NCI-H446 (cell line): ENCODE measurements at regions not wholly inside any gene's neighbourhood (a gene's known extent, or its start where the extent isn't known, plus 50 kb on each side); places are given as distances from the start of the nearest gene placed in this dataset.
A peak's percentile ranks its signal among the peaks of the same experiment; 100 is the strongest.

Experiments used
- DNase-seq, 2 experiments: peaks; one replicate each; lab custom pipeline; 2025; lab: John Stamatoyannopoulos, UW

DNA sequence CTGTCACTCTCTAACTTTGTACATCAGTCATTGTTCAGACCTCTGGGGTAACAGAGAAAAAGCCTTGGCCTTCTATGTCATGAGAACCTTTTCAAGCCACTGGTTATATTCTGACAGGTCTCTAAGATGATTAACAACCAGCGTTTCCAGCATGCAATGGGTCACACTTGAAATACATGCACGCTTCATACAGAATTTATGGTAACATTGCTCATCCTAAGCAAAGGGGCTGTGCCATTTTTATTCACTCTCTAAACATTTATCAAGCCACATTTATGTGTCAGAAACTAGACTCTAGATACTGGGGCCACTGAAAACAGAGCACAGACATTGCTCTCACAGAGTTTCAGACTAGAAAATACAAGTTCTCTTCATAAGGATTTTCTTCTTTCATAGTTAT is 501.4 kb upstream of the DAB1 start:
- no peak for DNase-seq

DNA sequence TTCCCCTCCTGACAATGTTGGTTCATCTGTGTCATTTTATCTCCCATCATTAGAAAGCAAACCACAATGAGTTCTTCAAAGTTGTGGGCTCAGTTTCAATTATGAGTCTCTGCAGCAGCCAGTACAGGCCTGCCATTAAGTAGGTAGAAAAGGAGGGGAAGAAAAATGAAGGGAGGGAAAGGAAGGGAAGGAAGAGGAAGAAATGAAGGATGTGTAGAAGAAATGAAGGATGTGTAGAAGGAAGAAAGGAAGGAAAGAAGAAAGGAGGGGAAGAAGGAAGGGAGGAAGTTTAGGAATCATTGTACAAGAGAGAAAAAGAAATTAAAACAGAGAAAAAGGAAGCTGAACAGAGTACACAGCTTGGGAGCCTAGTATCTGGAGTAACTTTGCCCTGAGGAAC is 498.3 kb upstream of the DAB1 start:
- no peak for DNase-seq

DNA sequence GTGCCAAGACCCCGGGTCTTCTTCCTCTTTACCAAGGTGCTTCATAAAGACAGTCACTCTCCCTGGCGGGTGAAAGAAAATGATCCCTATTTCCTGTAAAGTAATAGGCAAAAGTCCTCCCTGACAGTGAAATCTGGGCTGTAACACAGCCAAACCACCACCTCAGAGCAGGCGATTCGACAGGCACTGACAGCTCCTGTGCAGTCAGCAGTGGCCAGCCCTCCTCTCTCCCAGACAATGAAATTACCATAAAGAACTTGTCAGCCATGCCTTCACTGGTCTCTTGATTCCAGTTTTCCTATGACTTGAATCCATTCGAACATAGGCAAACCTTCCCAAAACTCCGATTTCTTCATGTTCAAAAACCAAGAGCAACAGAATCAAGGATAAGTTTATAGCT is 492.2 kb upstream of the DAB1 start:
- no peak for DNase-seq

GRCh38 chr1:57911427-57911826 is 487.6 kb upstream of the DAB1 start:
- no peak for DNase-seq

DNA sequence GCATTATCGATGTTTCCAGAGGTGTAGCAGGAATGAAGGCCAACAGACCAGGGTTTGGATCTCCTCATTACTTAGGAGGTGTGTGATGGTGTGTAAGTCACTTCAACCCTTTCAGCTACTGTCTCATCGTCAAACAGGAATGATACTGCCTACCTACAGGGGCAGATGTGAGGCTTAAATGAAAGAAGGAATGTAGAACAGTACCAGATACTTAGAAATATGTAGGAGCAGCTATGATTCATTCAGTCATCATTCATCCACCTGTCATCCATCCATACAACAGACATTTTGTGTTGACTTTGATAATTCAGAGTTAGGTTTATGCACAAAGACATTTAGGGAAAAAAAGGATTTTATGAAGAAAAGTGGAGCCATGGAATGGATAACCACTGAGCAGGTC is 486.9 kb upstream of the DAB1 start:
- DNase-seq: no peak

- no peak for DNase-seq
Measured at GRCh38 chr1:57910305-57910704, 486.4 kb upstream of the DAB1 start.

DNA sequence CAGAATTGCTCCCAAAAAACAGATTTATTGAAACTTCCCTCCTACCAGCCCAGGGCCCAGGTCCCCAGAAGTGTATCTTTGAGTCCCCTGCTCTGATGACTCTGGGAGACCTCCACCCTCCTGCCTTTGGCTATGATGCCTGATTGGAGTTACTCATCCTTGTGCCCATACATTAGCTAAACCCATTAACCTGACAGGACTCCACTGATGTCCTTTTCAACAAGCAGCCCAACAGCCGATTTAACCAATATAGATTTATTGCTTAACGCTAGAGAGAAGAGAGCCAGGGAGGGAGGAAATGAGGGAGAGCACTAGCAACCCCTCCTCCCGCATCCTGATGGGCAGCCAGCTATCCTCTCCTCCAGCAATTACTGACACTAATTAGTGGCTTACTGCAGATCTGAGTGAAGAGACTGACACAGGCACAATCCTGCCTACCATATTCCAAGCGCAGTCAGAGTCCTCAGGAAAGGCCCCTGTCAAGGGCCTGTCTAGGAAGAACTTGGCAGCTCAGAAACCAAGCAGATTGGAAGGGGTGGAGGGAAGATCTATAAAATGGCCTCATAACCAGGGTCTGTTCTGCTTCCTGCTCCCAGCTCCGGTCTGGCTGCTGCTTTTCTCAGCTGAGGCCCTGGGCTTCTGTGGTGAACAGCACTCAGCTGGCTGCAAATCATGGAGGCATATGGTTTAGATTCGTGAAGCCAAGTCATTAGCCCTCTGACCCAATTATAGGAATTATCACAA is 484.5 kb upstream of the DAB1 start:
- DNase-seq: peak; percentile 20 to 72

- DNase-seq: no peak
Measured at GRCh38 chr1:57901208-57901919, 477.5 kb upstream of the DAB1 start.

DNA sequence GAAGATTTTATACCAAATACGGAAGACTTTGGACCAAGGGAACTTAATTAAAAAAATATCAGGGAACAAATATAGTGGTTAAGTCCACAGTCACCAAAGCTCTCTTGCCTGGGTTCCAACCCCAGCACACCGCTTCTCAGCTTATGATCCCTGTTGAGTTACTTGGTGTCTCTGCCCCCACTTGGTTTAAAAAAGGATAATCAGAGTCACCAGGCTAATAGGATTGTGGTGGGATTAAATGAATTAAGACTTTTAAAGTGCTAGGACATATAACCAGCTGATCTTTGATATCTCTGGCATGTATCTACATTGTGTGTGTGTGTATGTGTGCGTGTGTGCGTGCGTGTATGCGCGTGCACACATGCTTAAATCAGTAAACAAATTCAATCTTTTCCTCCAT is 474.7 kb upstream of the DAB1 start:
- DNase-seq: no peak

GRCh38 chr1:57897581-57897980 is 473.7 kb upstream of the DAB1 start:
- DNase-seq: no peak

DNA sequence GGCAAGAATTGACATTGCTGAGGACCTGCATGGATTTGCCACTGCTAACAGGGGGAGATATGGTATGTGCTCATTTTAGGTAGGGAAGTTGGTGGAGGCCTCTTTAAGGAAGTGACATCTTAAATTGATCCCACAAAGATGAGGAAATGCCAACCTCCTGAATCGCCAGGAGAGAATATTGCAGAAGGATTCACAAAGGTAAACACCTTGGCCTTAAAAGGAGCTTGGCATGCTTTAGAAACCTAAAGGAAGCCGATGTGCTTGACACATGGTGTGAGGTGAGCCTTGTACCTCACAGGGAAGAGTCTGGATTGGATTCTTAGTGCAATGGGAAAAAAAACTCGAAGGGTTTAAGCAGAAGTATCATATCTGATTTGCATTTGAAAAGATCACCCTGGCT is 470.5 kb upstream of the DAB1 start:
- DNase-seq: no peak

GRCh38 chr1:57889676-57890320 is 465.9 kb upstream of the DAB1 start:
- DNase-seq: no peak

DNA sequence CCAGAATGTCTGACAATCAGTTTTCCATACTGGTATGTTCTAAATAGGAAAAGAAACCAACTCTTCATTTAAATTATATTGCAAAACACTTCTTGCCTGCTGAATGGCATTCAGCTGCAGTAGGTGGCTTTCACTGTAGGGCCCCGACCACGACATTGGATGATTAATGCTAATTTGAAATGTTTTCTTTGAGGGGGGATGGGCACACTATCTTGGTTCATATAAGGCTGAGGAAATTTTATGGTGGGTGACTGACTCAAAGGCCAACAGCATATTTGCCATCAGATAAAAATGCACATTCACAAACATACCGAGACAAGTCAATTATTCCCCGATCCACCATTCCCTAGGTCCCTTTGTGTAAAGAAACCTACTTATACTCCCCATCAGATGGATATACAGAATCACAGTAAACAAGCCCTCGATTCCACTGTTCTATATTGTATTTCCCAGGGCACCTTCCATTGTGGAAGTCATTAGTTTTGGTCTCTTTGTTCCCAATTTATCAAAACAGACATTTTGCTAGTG is 464.2 kb upstream of the DAB1 start:
- DNase-seq: no peak

DNA sequence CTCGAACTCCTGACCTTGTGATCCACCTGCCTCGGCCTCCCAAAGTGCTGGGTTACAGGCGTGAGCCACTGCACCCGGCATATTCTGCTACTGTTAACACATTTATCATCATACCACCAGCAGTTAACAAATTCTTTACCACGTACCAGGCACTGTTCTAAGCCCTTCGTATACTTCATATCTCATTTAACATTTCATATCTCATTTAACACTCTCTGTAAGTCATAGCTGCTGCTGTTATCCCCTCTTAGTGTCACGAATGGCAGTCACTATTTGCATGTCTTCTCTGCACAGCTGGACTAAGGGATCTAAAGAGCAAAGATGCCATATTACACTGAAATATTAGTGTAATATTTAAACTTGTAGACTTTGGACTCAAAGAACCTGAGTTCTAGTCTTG is 462.5 kb upstream of the DAB1 start:
- DNase-seq: no peak

DNA sequence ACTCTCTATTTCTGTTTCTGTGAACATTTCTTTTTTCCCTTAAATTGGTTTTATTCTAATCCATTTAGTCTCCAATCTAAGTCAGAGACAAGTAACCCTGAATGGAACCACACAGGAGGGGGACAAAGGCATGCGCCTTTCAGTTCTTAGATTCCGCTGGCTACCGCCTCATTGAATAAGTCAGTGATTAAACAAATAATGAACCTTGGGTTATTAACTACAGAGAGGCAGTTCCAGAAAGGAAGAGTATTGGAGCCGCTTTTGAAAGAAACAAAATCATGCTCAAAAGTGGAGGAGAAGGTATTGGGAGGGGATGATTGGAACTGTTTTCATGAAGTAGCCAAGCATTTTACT is 459.8 kb upstream of the DAB1 start:
- DNase-seq: no peak

DNA sequence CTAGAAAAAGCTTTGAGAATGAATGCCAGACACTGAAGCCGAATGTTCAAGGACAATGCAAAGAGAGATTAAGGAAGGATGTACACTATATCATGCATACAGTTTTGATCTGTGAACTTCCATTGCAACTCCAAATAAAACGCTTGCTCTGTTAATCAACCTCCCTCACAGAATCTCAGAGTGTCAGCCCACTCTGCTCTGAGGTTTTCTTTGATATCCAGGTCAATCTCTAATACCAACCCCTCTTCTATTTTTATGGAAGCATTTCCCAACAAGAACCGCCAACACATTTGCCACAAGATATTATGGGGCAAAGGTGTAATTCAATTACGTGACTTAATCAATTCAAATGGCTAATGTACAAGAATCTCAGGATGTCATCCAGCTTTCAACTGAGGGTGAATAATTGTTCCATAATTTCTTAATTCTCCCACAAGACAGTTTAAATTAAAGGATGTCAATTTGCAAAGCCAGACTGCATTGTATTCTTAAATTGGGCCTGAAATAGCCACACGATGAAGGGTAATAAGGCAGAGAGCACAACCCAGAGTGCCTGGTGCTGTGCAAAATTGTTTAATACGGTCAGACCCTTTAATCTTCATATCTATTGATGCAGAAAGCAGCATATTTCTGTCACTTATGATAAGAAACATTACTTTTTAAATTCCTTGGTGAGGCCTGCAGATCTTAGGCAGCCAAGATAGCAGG is 459.2 kb upstream of the DAB1 start:
- no peak for DNase-seq

DNA sequence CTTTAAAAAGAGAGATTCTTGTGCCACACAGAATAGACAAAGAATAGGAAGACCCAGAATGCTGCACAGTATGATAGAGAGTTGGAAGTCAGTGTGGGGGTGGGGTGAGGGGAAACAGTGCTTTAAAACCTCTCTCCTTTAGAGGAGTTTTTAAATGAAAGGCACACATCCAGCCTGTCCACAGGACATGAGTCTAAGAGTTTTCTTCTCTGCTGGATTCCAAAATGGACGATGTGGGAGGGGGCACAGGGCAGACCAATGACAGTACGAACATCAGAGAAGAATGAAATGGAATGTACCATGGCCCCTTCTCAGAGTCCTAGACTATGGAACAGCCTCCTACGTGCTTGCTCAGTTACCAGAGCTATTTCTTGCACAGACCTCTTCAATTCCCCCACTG is 458.2 kb upstream of the DAB1 start:
- DNase-seq: no peak

GRCh38 chr1:57881639-57882038 is 457.8 kb upstream of the DAB1 start:
- DNase-seq: no peak

DNA sequence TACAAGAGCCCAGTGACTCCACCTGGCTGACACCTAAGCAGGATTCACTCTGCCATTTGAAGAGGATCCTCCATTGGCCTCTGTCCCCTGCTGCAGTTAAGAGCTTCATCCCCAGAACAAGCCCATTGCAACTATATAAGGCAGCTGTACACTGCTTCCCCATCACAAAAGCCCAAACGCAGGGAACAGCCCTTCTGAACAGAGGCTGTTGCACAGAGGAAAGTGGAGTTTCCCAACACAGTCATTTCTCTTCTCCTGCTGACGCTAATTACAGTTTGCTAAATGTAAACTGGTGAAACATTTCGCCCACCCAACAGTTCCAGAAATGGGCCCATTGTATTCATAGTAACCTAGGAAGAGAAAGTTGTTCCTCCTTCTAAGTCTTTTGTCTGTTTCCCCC is 455.8 kb upstream of the DAB1 start:
- no peak for DNase-seq

DNA sequence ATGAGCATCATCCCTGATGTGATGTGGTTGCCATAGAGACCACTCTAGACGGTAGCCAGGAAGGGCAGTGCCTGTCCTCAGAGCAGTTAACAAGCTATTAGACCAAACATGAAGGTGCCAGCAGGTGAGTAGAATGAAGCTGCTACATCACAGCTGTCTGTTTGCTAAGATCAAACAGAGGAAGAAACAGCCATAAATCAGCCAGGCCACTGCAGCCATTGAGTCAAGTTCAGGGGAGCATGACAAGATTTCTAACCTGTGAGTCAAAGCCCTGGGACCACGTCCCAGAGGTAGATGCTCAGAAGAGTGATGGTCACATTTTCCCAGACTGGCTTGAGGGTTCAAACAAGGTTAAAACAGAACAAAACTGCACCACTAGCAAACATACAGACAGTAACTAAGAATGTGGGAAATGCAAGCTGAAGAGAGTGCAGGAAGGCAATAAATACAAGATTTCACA is 450.6 kb upstream of the DAB1 start:
- DNase-seq: no peak

- DNase-seq: no peak
Measured at GRCh38 chr1:57872913-57873312, 449.1 kb upstream of the DAB1 start.

DNA sequence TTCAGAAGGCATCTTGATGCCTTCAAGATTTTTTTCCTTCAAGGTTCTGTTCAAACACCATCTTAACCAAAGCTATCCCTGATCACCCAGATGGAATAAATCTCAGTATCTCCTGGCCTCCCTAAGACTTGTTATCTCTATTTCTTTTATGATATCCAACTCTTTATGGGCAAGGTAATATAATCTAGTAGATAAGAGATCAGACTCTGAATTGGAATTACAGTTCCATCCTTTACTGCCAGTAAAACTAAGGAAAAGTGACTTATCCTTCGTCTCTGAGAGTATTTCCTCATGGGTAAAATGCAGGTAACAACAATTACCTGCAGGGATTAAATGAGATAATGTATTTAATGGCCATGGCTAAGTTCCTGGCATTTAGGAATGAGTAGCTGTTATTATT is 445.0 kb upstream of the DAB1 start:
- DNase-seq: no peak
